Putamen (tissue), 1 donor: ENCODE measurements at regions not wholly inside any gene's neighbourhood (a gene's known extent, or its start where the extent isn't known, plus 50 kb on each side); places are given as distances from the start of the nearest gene placed in this dataset.
"Not testable (repeated sequence)": the region's sequence is repeated elsewhere in the genome, so short reads cannot be mapped to it uniquely, and the experiment has no call there.

Source experiments
- DNase-seq: peaks from one replicate; pipeline ENCODE4 v3.0.0-alpha.2; 2016; ENCODE audit warnings: low spot score

DNA sequence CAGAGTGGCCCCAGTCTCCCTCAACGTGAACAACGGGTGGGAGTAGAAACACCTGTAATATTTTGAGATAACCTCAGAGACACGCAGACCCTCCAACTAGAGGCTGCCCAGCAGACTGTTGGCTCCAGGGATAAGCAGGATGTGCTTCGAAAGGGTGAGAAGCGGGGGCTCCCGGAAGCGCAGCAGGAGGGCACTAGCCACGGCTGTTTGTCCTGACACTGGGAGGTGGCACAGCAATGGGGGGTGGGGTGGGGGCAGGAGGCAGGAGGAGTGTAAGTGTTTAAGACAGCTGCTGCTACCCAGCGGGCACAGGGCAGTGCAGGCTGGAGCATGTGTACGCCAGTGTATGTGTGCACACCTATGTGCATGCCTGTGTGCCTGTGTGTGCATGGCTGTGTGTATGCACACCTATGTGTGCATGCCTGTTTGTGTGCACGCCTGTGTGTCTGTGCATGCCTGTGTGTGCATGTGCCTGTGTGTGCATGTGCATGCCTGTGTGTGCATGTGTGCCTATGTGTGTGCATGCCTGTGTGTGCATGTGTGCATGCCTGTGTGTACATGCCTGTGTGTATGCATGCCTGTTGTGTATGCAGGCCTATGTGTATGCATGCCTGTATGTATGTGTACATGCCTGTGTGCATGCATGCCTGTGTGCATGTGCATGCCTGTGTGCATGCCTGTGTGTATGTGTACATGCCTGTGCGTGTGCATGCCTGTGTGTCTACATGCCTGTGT, 154.7 kb downstream of the SHANK2 start:
- DNase-seq = no peak

DNA sequence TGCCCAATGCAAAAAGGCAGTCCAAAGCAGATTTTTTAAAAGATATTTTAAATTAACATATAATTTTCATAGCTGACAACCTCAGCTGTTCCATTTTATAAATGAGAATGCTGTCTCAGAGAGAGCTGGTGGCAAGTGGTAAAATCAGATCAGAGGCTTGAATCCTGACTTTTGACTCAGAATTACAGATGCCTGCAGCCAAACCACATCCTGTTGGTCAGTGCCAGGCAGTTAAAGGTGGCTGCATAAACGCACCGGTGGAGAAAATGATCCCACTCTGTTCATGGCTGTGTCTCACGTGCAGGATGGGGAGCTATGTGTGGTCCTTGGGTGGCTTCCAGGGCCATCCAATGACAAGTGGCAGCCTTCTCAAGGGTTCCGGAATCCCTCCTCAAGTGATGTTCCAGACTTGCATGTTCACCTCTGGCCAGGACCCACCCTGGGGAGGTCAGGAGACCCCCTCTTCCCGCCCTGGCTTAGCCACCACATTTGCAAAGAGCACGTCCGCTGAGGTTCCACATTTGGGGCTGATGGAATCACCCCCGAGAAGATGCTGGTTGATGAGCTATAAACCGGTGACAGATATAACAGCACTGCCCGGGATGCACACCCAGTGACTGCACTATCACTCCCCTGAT, 155.5 kb downstream of the SHANK2 start:
- no peak for DNase-seq

DNA sequence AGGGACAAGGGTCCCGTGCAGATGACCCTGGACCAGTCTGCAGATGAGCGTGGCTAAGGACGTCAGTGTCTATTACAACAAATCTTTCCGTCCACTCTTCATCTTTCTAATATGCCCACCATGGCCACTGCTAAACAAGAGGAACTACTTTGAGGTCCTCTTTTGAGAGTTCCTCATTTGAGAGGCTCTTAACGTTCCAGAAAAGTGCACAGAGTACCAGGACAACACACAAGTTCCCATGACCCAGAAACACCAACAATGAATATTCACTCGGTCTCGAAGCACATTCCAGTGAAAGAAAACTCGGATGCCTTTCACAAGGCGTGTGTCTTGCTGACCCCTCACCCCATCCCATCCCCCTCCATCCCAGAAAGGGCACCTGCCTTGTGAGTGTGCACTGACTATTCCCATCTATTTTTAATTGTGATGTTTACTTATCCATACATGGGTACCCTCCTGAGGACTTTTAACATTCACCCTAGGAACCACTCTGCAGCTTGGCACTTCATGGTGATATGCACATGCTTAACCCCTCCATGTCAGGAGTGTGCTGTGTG, 157.0 kb downstream of the SHANK2 start:
- no peak for DNase-seq

DNA sequence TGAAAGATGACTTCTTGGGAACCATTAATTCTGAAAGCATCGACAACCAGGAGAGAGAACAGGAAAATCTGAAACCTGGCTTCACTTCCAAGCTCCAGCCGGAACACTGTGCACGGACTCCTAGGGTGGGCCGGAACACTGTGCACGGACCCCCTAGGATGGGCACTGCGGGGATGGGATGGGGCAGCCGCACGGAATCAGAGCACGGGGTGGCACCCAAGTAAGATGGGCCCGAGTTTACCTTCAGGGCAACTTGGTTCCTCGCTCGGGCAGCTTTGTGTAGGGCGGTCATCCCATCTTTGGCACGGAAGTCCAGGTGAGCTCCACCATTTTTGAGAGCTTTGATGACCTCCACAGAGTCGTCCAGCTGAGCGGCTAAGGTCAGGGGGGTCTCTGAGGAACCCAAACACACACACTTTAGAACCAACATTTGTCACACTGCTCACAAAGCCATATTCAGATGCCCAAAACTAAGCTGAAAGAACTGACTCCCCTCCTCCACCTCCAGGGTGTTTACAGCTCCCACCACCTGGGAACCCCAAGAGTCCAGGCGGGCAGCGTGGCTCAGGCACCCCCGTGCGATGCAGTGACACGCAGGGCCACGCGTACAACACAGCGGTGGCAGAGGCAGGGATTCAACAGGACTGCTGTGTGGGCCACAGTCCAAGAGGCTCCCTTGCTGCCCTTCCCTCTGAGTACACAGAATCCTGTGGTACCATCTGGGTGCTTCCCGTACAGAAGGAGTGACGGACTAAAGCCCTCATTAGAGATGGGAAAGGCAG, 157.9 kb downstream of the SHANK2 start:
- DNase-seq = no peak

DNA sequence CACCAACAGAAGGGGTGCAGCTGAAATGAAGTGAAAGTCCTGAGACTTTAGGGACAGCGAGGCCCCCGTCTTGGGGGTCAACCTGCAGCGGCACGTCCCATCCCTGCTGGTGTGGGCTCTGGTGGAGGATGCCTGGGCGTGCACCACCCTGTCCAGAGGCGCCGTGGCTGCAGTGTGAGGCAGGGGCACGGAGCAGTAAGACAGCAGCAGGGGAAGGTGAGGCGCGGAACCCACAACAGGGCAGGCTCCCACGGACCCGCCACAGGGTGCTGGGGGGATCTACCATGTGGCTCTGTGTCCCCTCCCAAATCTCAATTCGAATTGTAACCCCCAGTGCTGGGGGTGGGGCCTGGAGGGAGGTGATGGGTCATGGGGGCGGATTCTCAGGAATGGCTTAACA, 158.6 kb downstream of the SHANK2 start:
- DNase-seq = no peak

DNA sequence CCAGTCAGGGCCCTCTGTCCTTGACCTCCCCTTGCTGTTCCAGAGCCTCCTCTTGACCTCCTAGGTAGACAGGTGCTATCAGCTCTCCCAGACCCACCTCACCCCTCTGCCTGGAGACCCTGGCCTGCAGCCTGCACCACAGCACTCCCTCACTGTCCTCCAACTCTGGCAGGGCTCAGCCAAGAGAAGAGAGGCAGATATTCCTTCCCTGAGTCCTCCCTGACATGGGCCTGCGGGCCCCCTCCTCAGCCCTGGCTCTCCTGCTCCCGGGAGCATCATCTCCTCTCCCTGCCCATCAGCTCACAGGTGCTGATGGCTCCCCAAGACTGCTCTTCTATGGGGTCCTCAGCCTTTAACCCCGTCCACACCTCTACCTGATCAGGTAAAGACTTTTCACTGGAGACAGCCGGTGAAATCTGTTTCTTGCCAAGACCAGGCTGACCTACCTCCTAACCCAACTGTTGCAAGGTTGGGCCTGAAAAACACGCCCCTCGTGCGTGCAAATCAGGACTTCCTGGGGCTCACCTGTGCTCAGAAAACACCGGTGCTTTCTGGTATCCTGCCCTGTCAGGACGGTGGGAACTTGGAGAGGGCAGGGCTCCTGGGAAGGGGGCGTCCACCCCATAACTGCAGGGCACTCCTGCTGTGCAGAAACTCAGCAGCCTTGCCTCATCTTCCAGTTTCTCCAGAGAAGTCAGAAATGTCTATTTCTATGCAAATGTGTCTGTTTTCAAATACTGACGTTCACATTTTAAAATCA, 160.7 kb downstream of the SHANK2 start:
- DNase-seq = no peak

DNA sequence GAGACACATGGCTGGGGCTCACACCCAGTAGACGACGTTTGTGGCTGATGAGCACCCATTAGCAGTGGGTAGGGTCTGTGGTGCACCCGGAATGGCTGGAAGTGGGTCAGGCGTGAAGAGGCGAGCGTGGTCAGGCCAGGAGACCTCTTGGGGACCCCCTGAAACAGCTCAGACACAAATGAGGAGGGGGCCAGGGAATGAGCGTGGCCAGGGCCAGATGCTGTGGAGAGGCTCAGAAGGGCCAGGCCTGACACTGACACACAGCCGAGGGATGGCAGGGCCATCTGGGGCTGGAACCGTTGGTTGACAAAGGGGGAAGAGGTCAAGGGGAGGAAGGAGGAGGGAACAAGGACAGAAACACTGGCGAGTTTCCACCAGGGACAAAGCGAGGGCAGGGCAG, 162.8 kb downstream of the SHANK2 start:
- no peak for DNase-seq

DNA sequence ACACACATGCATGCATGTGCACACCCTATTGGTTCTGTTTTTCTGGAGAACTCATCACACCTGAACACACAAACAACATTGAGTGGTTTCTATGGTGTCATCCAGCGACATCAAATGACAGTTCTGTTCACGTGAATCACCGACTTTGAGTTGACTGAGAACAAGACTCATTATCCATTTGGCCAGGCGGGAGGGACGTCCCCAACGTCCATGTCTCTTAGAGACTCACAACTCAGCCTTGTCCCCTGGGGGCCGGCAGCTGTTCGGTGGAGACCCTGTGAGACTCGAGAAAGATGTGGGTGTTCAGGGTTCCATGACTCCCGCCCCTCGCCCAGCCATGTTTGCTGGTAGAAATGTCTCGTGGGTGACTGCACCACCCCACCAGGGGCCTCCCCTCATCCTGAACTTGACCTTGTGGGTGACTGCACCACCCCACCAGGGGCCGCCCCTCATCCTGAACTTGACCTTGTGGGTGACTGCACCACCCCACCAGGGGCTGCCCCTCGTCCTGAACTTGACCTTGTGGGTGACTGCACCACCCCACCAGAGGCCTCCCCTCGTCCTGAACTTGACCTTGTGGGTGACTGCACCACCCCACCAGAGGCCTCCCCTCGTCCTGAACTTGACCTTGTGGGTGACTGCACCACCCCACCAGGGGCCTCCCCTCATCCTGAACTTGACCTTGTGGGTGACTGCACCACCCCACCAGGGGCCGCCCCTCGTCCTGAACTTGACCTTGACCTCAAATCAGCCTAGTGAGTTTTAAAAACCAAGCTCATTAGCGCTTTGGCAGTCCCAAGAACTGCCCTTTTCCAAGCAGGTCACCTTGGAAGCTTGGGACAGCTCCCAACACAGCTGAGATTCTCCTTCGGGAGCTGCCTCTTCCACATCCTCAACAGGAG, 163.8 kb downstream of the SHANK2 start:
- DNase-seq = not testable (repeated sequence)

DNA sequence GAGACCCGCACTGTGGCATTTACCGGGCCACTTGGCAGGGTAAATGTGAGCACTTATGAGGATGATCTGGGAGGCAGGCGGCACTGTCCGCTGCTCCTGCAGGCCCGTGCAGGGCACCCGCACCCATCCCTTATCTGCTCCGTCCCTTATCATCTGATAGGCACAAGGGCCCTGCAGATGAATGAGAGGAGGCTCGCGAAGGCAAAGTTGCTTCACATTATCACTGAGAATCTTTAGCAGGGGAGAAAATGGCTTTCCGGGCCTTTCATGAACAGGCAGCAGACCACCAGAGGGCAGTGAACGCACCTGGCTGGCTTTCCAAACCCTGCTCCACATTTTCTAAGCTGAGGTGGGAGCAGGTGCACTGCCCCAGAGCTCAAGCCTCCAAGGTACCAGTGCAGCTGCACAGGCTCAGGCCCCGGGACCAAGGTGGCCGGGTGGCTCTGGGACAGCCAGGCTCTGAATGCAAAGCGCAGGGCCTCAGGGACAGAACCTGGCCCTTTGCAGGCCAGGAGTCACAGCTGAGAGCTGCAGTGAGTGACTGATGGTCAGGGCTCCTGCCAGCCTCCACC, 165.6 kb downstream of the SHANK2 start:
- DNase-seq = no peak

DNA sequence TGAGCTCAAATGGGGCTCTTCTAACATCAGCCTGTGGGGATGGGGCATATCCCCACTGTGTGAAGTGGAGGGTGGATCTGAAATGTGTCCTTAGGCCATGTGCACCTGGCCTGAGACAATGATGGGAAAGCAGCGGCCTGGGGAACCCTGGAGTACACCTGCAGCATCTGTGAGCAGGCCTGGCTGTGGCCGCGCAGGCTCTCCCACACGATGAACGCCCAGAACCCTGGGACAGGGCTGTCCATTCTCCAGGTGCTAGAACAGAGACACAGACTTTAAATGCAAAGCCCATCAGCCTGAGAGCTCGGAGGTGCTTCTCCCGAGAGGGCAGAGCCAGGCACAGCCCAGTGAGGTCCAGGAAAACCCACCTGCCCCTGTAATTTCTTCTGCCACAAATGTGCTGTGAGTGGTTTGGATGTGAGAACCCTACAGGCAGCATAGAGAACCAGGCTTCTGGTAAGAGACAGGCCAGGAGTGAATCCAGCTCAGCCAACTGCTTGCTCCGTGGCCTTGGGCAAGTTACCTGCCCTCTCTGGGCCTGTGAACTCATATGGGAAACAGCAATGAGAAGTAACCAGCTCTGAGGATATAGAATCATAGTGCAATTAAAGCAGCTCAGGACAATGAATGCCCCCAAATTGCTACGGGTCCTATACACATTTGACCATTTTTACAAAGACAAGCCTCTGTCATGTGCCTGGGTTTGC, 167.9 kb downstream of the SHANK2 start:
- no peak for DNase-seq

DNA sequence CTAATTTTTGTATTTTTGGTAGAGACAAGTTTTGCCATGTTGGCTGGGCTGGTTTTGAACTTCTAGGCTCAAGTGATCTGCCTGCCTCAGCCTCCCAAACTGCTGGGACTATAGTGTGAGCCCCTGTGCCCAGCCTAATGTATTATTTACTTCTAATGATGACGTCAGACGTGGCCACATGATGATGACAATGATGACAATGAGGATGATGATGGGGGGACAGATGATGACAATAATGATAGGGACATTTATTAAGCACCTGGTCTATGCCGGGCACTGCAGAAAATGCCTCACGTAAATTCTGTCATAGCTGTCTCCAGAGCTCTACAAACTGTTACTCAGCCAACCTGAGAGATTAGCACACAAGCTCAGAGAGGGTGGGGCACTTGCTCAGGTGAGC, 169.3 kb downstream of the SHANK2 start:
- DNase-seq = no peak

DNA sequence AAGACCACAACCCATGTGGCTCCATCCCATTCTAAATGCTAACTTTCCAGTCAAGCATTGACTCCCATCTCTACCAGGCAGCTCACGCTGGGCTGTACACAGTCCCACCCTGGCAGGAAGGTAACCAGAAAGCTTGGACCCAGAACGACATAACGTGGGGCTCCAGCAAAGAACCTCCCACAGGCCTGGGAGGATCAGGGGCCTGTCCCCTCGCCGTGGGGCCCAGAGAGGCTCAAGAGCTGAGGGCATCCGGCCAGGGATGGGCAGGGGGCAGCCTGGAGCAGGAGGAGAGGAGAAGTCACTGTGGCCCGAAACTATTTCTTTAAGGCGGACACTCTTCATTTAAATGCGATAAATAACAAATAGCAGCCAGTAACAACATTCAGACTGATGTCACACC, 169.9 kb downstream of the SHANK2 start:
- DNase-seq = no peak

DNA sequence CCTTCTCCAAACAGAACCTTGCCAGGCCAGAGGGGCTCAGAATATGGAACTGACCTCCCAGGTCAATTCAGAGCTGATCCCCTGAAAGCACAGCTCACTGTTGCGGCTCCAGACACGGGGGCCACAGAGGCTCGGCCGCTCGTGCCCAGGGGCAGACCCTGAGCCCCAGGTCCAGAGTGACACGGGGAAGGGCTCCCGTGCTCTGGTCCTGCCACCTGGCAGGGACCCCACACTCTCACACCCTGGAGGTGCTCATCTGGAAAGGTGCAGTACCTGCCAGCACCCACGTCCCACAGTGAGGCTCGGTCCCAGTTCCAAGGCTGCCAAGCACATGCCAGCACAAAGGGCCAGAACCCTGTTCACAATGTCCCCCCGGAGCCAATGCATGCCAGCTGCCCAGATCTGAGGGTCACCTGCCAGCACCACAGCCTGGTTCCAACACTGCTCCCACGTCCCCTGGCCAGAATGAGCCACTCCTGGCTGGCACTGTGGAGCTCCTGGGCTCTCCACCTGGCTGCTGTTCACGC, 170.6 kb downstream of the SHANK2 start:
- DNase-seq = no peak

DNA sequence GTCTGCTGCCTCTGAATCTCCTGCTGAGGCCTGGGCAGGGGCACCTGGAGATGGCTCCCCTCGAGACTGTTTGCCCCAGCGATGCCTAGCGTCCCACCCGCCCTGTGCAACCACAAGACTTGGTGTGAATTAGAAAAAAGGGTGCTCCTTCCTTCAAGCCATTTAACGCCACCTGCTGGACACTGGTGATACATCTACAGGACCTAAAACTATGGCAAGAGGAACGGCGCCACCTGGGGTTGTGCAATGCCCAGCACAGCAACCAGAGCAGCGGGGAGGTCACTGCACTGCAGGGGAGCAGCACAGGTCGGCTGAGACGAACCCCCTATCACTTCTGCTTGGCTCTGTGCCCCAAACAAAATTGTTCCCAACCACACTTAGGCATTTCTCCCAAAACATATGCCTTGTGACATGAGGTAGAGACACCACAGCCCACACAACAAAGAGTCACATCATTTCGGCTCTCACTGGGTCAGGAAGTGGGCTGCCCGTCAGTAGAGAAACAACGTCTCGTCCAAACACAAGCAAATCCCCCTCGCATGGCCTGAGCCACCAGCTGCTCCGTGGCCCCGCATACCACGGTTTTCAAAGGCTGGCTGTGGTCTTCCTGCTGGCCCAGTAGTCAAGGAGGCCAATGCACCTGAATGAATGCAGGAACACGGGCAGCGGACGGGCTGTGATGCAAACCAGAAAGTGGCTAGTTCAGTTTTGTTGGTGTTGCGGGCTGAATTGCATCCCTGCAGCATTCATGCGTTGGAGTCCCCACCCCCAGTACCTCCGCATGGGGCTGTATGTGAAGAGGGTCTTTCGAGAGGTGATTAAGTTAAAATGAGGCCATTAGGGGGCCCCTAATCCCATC, 171.9 kb downstream of the SHANK2 start:
- DNase-seq = peak; percentile 64

DNA sequence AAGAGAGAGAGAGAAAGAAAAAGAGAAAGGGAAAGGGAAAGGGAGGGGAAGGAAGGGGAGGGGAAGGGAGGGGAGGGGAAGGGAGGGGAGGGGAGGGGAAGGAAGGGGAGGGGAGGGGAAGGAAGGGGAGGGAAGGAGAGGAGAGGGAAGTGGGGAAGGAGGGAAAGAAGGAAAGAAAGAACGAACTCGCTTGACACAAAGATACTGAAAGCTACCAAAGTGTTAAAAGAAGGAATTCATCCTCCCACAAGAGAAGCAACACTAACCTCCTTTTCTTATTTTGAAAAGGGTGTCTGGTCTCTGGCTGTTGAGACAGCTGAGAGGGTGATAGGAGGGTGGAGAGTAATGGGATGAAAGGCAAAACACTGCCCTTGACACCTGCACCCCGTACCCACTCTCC, 172.6 kb downstream of the SHANK2 start:
- no peak for DNase-seq

DNA sequence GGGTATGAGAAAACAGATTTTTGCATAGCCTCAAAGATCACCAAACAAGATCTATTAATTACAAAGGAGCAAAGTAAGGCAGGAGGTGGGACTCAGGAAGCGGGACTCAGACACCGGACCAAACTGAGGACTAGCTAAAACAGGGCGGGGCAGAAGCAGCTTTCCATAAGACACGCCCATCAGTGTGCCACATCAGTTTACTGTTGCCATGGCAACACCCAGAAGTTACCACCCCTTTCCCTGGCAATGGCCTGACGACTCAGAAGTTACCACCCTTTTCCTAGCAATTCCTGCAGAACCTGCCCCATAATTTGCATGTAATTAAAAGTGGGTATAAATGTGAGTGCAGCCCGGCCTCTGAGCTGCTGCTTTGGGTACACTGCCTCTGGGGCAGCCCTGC, 173.9 kb downstream of the SHANK2 start:
- DNase-seq = no peak

DNA sequence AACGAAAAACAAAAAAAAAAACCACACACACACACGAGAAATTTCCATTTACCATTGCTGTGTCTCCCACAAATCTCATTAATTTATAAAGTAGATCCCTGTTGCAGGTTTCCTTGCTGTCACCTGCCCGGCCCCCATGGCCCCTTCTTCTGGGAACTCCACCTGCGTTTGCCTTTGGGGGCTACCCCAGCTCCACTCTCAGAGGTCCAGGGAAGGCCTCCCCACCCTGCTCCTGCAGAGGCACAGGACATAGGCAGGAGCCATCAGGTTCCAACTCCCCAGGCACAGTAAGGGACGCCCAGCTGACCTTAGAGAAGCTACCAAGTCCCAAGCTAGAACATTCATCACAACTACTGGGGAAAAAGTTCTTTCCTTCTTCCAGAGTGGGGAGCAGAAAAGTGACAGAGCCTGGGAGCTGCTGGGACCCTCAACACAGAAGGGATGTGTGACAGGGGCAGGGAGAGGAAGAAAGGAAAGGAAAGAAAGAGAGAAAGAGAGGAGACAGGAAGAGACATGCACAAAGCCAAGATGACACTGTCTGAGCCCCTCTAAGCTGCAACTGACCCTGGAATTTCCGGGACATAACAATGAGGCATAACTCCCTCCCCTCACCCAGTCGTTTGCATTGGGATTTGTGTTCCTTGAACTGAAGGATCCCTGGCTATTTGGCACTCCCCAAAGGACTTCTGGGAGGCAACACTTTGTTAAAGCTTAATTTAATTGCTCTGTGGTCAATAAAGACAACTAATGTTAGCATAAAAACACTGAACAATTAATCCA, 175.7 kb downstream of the SHANK2 start:
- DNase-seq = no peak

DNA sequence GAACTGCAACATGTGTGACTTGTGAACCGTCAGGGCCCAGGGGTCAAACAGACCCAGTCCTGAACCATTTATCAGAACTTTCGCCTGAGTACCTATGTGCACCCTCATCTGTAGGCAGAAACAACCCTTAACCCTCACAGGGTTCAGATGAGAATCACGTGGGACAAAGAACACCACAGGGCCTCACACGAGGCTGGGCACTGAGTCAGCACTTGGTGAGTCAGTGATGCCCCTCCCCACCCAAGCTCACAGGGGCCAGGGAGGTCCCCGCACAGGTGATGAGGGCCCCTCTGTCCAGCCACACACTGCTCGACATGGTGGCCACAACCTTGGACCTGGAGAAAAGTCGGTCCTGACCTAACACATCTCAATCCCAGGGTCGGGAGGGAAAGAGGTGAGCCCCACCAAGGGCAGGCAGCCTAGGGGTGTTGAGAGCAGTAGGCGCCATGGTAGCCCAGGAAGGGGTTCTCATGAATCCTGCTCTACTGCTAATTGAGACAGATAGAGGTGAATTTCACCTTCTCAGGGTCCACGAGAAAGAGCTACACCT, 176.4 kb downstream of the SHANK2 start:
- no peak for DNase-seq
